K562 (cell line): ENCODE measurements at regions not wholly inside any gene's neighbourhood (a gene's known extent, or its start where the extent isn't known, plus 50 kb on each side); places are given as distances from the start of the nearest gene placed in this dataset.
A peak's percentile ranks its signal among the peaks of the same experiment; 100 is the strongest.

ENCODE experiments used
- ADNP ChIP-seq: fragments of 200-800 bp; sonication (Bioruptor generic); IDR thresholded peaks from 2 replicates; pipeline ENCODE4 v1.6.1; 2016; ENCODE audit warnings: missing genetic modification characterization, missing compliant biosample characterization
- BRCA1 ChIP-seq, 2 experiments: fragments of 450-650 bp in 1 of 2; sonication (generic) in 1 of 2; formaldehyde crosslinking in 1 of 2; IDR thresholded peaks; 2 replicates each; pipeline versions ENCODE4 v1.5.0 to v1.6.1; 2017 to 2020; ENCODE audit warnings: mild to moderate bottlenecking in 1 of 2, missing genetic modification reagents in 1 of 2
- CHD1 ChIP-seq: fragments of 200-600 bp; sonication (generic); IDR thresholded peaks from one replicate; pipeline ENCODE4 v1.6.1; 2012; ENCODE audit warnings: mild to moderate bottlenecking, moderate library complexity, low read length, inconsistent platforms
- RBM17 ChIP-seq: fragments of 200-400 bp; formaldehyde crosslinking; IDR thresholded peaks from 2 replicates; pipeline ENCODE4 v1.6.1; 2017; ENCODE audit warnings: low read depth, mild to moderate bottlenecking, low read length, borderline replicate concordance
- TF ChIP-seq, protein P1 (sequence below): fragments of 150-350 bp; conservative IDR thresholded peaks from 2 replicates; pipeline ENCODE4 v1.6.1; 2014; ENCODE audit warnings: low read length
- TF ChIP-seq, protein P2 (sequence below): fragments of 450-650 bp; IDR thresholded peaks from 2 replicates; pipeline ENCODE4 v1.6.1; 2016; ENCODE audit warnings: mild to moderate bottlenecking
- TF ChIP-seq, protein P3 (sequence below), 3 experiments: IDR thresholded peaks in 2 of 3; conservative IDR thresholded peaks in 1 of 3; 2 replicates each; pipeline ENCODE4 v1.5.1; 2011 to 2012; ENCODE audit warnings: low read length in 3 of 3, mild to moderate bottlenecking in 3 of 3, control low read depth in 2 of 3, improper control_type of control experiment in 1 of 3, inconsistent platforms in 1 of 3, low read depth in 1 of 3, mixed read lengths in 1 of 3, moderate library complexity in 1 of 3; ENCODE audit not compliant: insufficient read depth in 2 of 3

DNA sequence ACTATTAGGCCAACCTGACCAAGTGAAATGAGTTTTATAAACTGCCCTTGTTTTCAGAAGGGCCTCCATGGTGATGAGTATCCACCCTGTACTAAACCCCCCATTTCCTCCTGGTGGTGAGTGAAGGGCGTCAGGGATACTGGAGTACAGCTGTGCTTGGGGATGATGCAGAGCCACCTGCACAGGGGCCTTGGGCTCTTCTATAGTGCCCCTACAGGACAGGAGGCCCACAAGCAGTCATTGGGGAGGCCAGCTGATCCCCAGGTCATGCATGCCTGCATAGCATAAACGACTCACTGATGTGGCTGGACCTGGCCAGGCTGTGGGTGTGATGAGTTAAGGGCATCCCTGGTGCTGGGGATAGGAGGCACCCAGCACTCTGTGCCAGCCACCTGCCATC is 114.1 kb upstream of the CELF2 start:
- TF ChIP-seq CHD1 (no peak), BRCA1 (IDR thresholded peaks at IDR 0.05) (no peak), BRCA1 (CRISPR knock-in tag; IDR thresholded peaks at IDR 0.05) (no peak), ADNP (no peak), RBM17 (no peak)
- TF ChIP-seq, protein P1, sequence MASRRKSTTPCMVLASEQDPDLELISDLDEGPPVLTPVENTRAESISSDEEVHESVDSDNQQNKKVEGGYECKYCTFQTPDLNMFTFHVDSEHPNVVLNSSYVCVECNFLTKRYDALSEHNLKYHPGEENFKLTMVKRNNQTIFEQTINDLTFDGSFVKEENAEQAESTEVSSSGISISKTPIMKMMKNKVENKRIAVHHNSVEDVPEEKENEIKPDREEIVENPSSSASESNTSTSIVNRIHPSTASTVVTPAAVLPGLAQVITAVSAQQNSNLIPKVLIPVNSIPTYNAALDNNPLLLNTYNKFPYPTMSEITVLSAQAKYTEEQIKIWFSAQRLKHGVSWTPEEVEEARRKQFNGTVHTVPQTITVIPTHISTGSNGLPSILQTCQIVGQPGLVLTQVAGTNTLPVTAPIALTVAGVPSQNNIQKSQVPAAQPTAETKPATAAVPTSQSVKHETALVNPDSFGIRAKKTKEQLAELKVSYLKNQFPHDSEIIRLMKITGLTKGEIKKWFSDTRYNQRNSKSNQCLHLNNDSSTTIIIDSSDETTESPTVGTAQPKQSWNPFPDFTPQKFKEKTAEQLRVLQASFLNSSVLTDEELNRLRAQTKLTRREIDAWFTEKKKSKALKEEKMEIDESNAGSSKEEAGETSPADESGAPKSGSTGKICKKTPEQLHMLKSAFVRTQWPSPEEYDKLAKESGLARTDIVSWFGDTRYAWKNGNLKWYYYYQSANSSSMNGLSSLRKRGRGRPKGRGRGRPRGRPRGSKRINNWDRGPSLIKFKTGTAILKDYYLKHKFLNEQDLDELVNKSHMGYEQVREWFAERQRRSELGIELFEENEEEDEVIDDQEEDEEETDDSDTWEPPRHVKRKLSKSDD, result no peak
- TF ChIP-seq, protein P2, sequence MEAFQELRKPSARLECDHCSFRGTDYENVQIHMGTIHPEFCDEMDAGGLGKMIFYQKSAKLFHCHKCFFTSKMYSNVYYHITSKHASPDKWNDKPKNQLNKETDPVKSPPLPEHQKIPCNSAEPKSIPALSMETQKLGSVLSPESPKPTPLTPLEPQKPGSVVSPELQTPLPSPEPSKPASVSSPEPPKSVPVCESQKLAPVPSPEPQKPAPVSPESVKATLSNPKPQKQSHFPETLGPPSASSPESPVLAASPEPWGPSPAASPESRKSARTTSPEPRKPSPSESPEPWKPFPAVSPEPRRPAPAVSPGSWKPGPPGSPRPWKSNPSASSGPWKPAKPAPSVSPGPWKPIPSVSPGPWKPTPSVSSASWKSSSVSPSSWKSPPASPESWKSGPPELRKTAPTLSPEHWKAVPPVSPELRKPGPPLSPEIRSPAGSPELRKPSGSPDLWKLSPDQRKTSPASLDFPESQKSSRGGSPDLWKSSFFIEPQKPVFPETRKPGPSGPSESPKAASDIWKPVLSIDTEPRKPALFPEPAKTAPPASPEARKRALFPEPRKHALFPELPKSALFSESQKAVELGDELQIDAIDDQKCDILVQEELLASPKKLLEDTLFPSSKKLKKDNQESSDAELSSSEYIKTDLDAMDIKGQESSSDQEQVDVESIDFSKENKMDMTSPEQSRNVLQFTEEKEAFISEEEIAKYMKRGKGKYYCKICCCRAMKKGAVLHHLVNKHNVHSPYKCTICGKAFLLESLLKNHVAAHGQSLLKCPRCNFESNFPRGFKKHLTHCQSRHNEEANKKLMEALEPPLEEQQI, result no peak
- TF ChIP-seq, protein P3, sequence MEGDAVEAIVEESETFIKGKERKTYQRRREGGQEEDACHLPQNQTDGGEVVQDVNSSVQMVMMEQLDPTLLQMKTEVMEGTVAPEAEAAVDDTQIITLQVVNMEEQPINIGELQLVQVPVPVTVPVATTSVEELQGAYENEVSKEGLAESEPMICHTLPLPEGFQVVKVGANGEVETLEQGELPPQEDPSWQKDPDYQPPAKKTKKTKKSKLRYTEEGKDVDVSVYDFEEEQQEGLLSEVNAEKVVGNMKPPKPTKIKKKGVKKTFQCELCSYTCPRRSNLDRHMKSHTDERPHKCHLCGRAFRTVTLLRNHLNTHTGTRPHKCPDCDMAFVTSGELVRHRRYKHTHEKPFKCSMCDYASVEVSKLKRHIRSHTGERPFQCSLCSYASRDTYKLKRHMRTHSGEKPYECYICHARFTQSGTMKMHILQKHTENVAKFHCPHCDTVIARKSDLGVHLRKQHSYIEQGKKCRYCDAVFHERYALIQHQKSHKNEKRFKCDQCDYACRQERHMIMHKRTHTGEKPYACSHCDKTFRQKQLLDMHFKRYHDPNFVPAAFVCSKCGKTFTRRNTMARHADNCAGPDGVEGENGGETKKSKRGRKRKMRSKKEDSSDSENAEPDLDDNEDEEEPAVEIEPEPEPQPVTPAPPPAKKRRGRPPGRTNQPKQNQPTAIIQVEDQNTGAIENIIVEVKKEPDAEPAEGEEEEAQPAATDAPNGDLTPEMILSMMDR (IDR thresholded peaks at IDR 0.05 in 2 of 3, conservative IDR thresholded peaks at IDR 0.05 in 1 of 3; ENCODE audit: insufficient read depth in 2 of 3, low read depth in 1 of 3, low read length in 3 of 3), result 0 out of 6 replicates have a peak, but pooled peaks of 1 of the 3 experiments have one; percentile 2
